SU-DHL-6 (cell line): ENCODE measurements at regions not wholly inside any gene's neighbourhood (a gene's known extent, or its start where the extent isn't known, plus 50 kb on each side); places are given as distances from the start of the nearest gene placed in this dataset.

Source experiments
- H2AFZ ChIP-seq: fragments of 200-600 bp; sonication (generic); 2 replicates; pipeline ENCODE4 v1.6.1; 2014; ENCODE audit warnings: low read depth, mild to moderate bottlenecking, moderate library complexity, mixed read lengths, antibody characterized with exemption, low read length; ENCODE audit not compliant: severe bottlenecking
- H3F3A ChIP-seq: fragments of 200-600 bp; shearing (Covaris generic); 2 replicates; pipeline ENCODE4 v1.6.0; 2016; ENCODE audit warnings: antibody characterized with exemption, mild to moderate bottlenecking; ENCODE audit not compliant: insufficient read depth
- H3K27ac ChIP-seq: fragments of 200-600 bp; sonication (generic); 2 replicates; pipeline ENCODE4 v1.5.1; 2016; ENCODE audit warnings: low read depth, mild to moderate bottlenecking, low read length, moderate library complexity, mixed read lengths
- H3K27me3 ChIP-seq: fragments of 200-600 bp; sonication (generic), shearing (Covaris generic); 2 replicates; pipeline ENCODE4 v1.6.0; 2014; ENCODE audit warnings: mild to moderate bottlenecking, low read length
- H3K36me3 ChIP-seq: fragments of 200-600 bp; sonication (generic); 2 replicates; pipeline ENCODE4 v1.6.1; 2014; ENCODE audit warnings: mild to moderate bottlenecking, low read length, mixed read lengths
- H3K4me2 ChIP-seq: fragments of 300-600, 200-600 bp; shearing (Covaris generic), sonication (generic); 2 replicates; pipeline ENCODE4 v1.6.0; 2014; ENCODE audit warnings: low read length, low read depth, mild to moderate bottlenecking; ENCODE audit not compliant: poor library complexity, severe bottlenecking
- H3K4me3 ChIP-seq: fragments of 200-600 bp; sonication (generic); 2 replicates; pipeline ENCODE4 v1.5.1; 2014; ENCODE audit warnings: antibody characterized with exemption, low read length, mild to moderate bottlenecking, mixed read lengths; ENCODE audit not compliant: insufficient read depth, poor library complexity, severe bottlenecking
- H3K79me2 ChIP-seq: fragments of 200-600 bp; sonication (generic); 2 replicates; pipeline ENCODE4 v1.6.1; 2014; ENCODE audit warnings: mild to moderate bottlenecking, low read length, moderate library complexity; ENCODE audit not compliant: insufficient read depth
- H3K9ac ChIP-seq: fragments of 200-600 bp; sonication (generic); 2 replicates; pipeline ENCODE4 v1.7.0; 2014; ENCODE audit warnings: mild to moderate bottlenecking, low read length
- H3K9me2 ChIP-seq: fragments of 200-600 bp; sonication (generic); replicated peaks from 2 replicates; pipeline ENCODE4 v1.6.1; 2014; ENCODE audit warnings: low read length; ENCODE audit not compliant: insufficient read depth
- H3K9me3 ChIP-seq: fragments of 200-600 bp; sonication (generic); 2 replicates; pipeline ENCODE4 v1.6.1; 2014; ENCODE audit warnings: low read length, mixed read lengths; ENCODE audit not compliant: insufficient read depth
- H4K20me1 ChIP-seq: fragments of 200-600 bp; sonication (generic); 2 replicates; pipeline ENCODE4 v1.6.1; 2014; ENCODE audit warnings: low read depth, mild to moderate bottlenecking, antibody characterized with exemption, low read length, moderate library complexity, mixed read lengths
- CTCF ChIP-seq: fragments of 200-600 bp; sonication (generic); IDR thresholded peaks from one replicate; pipeline ENCODE4 v1.5.1; 2017; ENCODE audit warnings: antibody characterized with exemption, mild to moderate bottlenecking, low read length, moderate library complexity; ENCODE audit not compliant: insufficient read depth, poor library complexity, severe bottlenecking
- EZH2phosphoT487 ChIP-seq: fragments of 200-600 bp; sonication (generic), shearing (Covaris generic); conservative IDR thresholded peaks from 2 replicates; pipeline ENCODE4 v1.6.1; 2018; ENCODE audit warnings: mild to moderate bottlenecking, antibody characterized with exemption, low read length, moderate library complexity, mixed read lengths

DNA sequence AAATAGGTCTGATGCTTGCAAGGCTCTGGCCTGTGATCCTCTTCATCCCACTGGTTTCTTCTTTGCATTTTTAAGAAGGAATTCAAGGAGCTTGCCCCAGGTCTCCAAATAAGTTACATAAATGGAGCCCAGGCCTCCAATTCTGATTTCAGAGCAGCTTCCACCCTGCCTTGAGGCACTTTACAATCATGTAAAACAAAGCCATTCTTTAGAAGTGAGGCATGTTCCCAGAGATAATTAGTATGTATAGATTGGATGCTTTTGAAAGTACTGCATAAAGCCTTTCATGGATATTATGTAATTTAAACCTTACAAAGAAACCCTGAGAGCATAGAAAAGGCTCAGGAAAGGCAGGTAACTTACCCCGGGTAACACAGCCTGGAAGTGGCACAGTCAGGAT lies 466.5 kb downstream of the MIAT start:
- H3K36me3 ChIP-seq: no peaks in the 10 kb centered on the region
- H3K27me3 ChIP-seq: no peaks in the 10 kb centered on the region
- TF ChIP-seq CTCF (no peak), EZH2phosphoT487 (no peak)
- no peaks in the 10 kb centered on the region for H3K9me3 ChIP-seq
- no peaks in the 10 kb centered on the region for H4K20me1 ChIP-seq
- H3K4me2 ChIP-seq: no peak overlapping the region
- no peak overlapping the region for H3K9ac ChIP-seq
- no peaks in the 10 kb centered on the region for H3F3A ChIP-seq
- no peaks in the 10 kb centered on the region for H3K79me2 ChIP-seq
- H3K27ac ChIP-seq: no peak overlapping the region
- no peak overlapping the region for H3K4me3 ChIP-seq
- H2AFZ ChIP-seq: no peak overlapping the region
- no peaks in the 10 kb centered on the region for H3K9me2 ChIP-seq

GRCh38 chr22:27124351-27124966 lies 467.1 kb downstream of the MIAT start:
- H3K4me2 ChIP-seq: no peak overlapping the region
- no peaks in the 10 kb centered on the region for H4K20me1 ChIP-seq
- H3K4me3 ChIP-seq: no peak overlapping the region
- H2AFZ ChIP-seq: no peak overlapping the region
- H3K27me3 ChIP-seq: no peaks in the 10 kb centered on the region
- H3K9me3 ChIP-seq: no peaks in the 10 kb centered on the region
- H3K9ac ChIP-seq: no peak overlapping the region
- H3K9me2 ChIP-seq: no peaks in the 10 kb centered on the region
- no peak overlapping the region for H3K27ac ChIP-seq
- H3K79me2 ChIP-seq: no peaks in the 10 kb centered on the region
- TF ChIP-seq EZH2phosphoT487 (no peak), CTCF (no peak)
- H3F3A ChIP-seq: no peaks in the 10 kb centered on the region
- H3K36me3 ChIP-seq: no peaks in the 10 kb centered on the region

- Histone ChIP-seq H3K9ac (no peak overlapping the region), H3K9me2 (no peaks in the 10 kb centered on the region), H3K9me3 (no peaks in the 10 kb centered on the region), H3K27ac (no peak overlapping the region), H4K20me1 (no peaks in the 10 kb centered on the region), H2AFZ (no peak overlapping the region), H3F3A (no peaks in the 10 kb centered on the region), H3K36me3 (no peaks in the 10 kb centered on the region), H3K27me3 (no peaks in the 10 kb centered on the region), H3K4me2 (no peak overlapping the region), H3K79me2 (no peaks in the 10 kb centered on the region), H3K4me3 (no peak overlapping the region)
- no peak for TF ChIP-seq CTCF
- no peak for TF ChIP-seq EZH2phosphoT487
Observed at GRCh38 chr22:27125539-27125938, 468.2 kb downstream of the MIAT start.
